PC-3 (cell line): ENCODE measurements at regions not wholly inside any gene's neighbourhood (a gene's known extent, or its start where the extent isn't known, plus 50 kb on each side); places are given as distances from the start of the nearest gene placed in this dataset.
"Not testable (repeated sequence)": the region's sequence is repeated elsewhere in the genome, so short reads cannot be mapped to it uniquely, and the experiment has no call there.

Source experiments
- ATAC-seq: fragments of 200-7000 bp; cut with Tn5 transposase; 2 replicates; pipeline ENCODE4 v1.9.1; 2020; ENCODE audit warnings: mild to moderate bottlenecking, moderate library complexity
- BruUV-seq: library from RNA; stranded (reverse); fragments of 400-500 nt; replicated peaks from 2 replicates; lab custom pipeline; 2021; lab: Mats Ljungman, UMichigan
- CTCF ChIA-PET: fragments of 300-600 bp; sonication (Branson Sonifier 250); formaldehyde crosslinking; loops from one replicate; lab custom pipeline; 2022; ENCODE audit warnings: antibody characterized with exemption; lab: Charles Lee
- POLR2A ChIA-PET: fragments of 300-600 bp; sonication (Branson Sonifier 250); formaldehyde crosslinking; loops from one replicate; lab custom pipeline; 2022; ENCODE audit warnings: antibody characterized with exemption; ENCODE audit not compliant: unreplicated experiment; lab: Charles Lee
- DNase-seq: peaks from one replicate; pipeline ENCODE4 v3.0.0-alpha.2; 2015
- H2AFZ ChIP-seq: fragments of 300-600 bp; sonication (generic); 2 replicates; pipeline ENCODE4 v1.6.0; 2016; ENCODE audit warnings: antibody characterized with exemption, low read length
- H3F3A ChIP-seq: fragments of 300-600 bp; sonication (generic); one replicate; pipeline ENCODE4 v1.6.0; 2017; ENCODE audit warnings: antibody characterized with exemption, low read length, control low read depth, mild to moderate bottlenecking; ENCODE audit not compliant: unreplicated experiment
- H3K27ac ChIP-seq: fragments of 300-600 bp; sonication (generic); 2 replicates; pipeline ENCODE4 v1.5.1; 2016; ENCODE audit warnings: mild to moderate bottlenecking, low read length
- H3K27me3 ChIP-seq: fragments of 300-600 bp; sonication (generic); 2 replicates; pipeline ENCODE4 v1.6.1; 2016; ENCODE audit warnings: low read length, mixed read lengths
- H3K36me3 ChIP-seq: fragments of 300-600 bp; sonication (generic); 2 replicates; pipeline ENCODE4 v1.6.1; 2016; ENCODE audit warnings: low read depth, mixed run types, low read length, mixed read lengths
- H3K4me1 ChIP-seq: fragments of 300-600 bp; sonication (generic); 2 replicates; pipeline ENCODE4 v1.5.1; 2016; ENCODE audit warnings: low read length; ENCODE audit not compliant: insufficient read depth
- H3K4me2 ChIP-seq: fragments of 300-600 bp; sonication (generic); 2 replicates; pipeline ENCODE4 v1.6.0; 2016; ENCODE audit warnings: low read length
- H3K4me3 ChIP-seq: fragments of 300-600 bp; sonication (generic); 2 replicates; pipeline ENCODE4 v1.5.1; 2016; ENCODE audit warnings: mild to moderate bottlenecking, low read length, mixed read lengths
- H3K79me2 ChIP-seq: fragments of 300-600 bp; sonication (generic); 2 replicates; pipeline ENCODE4 v1.6.1; 2017; ENCODE audit warnings: low read length, mixed read lengths
- H3K9ac ChIP-seq: fragments of 300-600 bp; sonication (generic); 2 replicates; pipeline ENCODE4 v1.6.0; 2016; ENCODE audit warnings: mild to moderate bottlenecking, low read length
- H3K9me2 ChIP-seq: fragments of 300-600 bp; sonication (generic); replicated peaks from 2 replicates; pipeline ENCODE4 v1.6.1; 2016; ENCODE audit warnings: mixed run types, low read length, mixed read lengths
- H3K9me3 ChIP-seq: fragments of 300-600 bp; sonication (generic); 2 replicates; pipeline ENCODE4 v1.6.1; 2016; ENCODE audit warnings: low read length, mixed read lengths
- H4K20me1 ChIP-seq: fragments of 300-600 bp; sonication (generic); 2 replicates; pipeline ENCODE4 v1.6.1; 2016; ENCODE audit warnings: low read length, mixed read lengths
- CTCF ChIP-seq: fragments of 300-600 bp; sonication (generic); conservative IDR thresholded peaks from 2 replicates; pipeline ENCODE4 v1.5.1; 2017; ENCODE audit warnings: antibody characterized with exemption, low read depth, mild to moderate bottlenecking, low read length
- EZH2 ChIP-seq: fragments of 300-600 bp; sonication (generic); IDR thresholded peaks from one replicate; pipeline ENCODE4 v1.6.1; 2017; ENCODE audit warnings: antibody characterized with exemption, mild to moderate bottlenecking, low read length; ENCODE audit not compliant: unreplicated experiment
- EZH2phosphoT487 ChIP-seq: fragments of 300-600 bp; sonication (generic); IDR thresholded peaks from 2 replicates; pipeline ENCODE4 v1.6.1; 2018; ENCODE audit warnings: mild to moderate bottlenecking, antibody characterized with exemption, low read length, borderline replicate concordance
- intact Hi-C: fragments of 100-400 bp; cut with micrococcal nuclease; formaldehyde crosslinking; loops from 2 replicates; pipeline ENCODE4 v1.9.0; 2023

GRCh38 chr21:41611441-41611840 is 103.5 kb upstream of the TMPRSS2 start:
- H3F3A ChIP-seq: no peaks in the 10 kb centered on the region
- H3K9ac ChIP-seq: peak overlapping the region; percentile 5; the same call in 1 of the 2 replicates
- H3K9me2 ChIP-seq: no peaks in the 10 kb centered on the region
- H3K27ac ChIP-seq: no peak overlapping the region
- CTCF ChIA-PET: interaction anchor here (0.7 to 2.6 kb wide), 6 partner anchors 67 to 206 kb away, joined by 3 to 48 read pairs (median 9); no protein-coding TSS in a partner anchor
- H3K4me1 ChIP-seq: peaks cover 49% of the 10 kb centered on the region
- DNase-seq (no peak), ATAC-seq (no peak)
- no peak overlapping the region; the same call in 1 of the 2 replicates for H3K4me2 ChIP-seq
- BruUV-seq: no TSS peak
- no peak overlapping the region for H2AFZ ChIP-seq
- intact Hi-C loops: loop anchor here (5.0 kb wide), 4 partner anchors 51 to 506 kb away; no protein-coding TSS in a partner anchor
- no peaks in the 10 kb centered on the region for H3K9me3 ChIP-seq
- no peaks in the 10 kb centered on the region for H4K20me1 ChIP-seq
- POLR2A ChIA-PET: interaction anchor here (0.5 kb wide), 2 partner anchors 67 to 144 kb away, joined by 4 read pairs; no protein-coding TSS in a partner anchor
- TF ChIP-seq EZH2phosphoT487 (no peak), EZH2 (no peak), CTCF (no peak)
- H3K4me3 ChIP-seq: no peak overlapping the region
- H3K27me3 ChIP-seq: no peaks in the 10 kb centered on the region
- peaks cover 14% of the 10 kb centered on the region; the same call in 1 of the 2 replicates for H3K79me2 ChIP-seq
- no peaks in the 10 kb centered on the region for H3K36me3 ChIP-seq

- ChIA-PET CTCF (interaction anchor here (0.6 to 2.6 kb wide), 6 partner anchors 29 to 316 kb away, joined by 3 to 33 read pairs (median 4); no protein-coding TSS in a partner anchor), POLR2A (interaction anchor here (0.5 kb wide), 1 partner anchor 144 kb away, joined by 4 read pairs; no protein-coding TSS in a partner anchor)
- not testable (repeated sequence) for ATAC-seq, H3K36me3 ChIP-seq, H3K9me2 ChIP-seq, H3K9me3 ChIP-seq, H3K27ac ChIP-seq, H3K4me3 ChIP-seq, DNase-seq, H3K27me3 ChIP-seq, H2AFZ ChIP-seq, BruUV-seq, H3K9ac ChIP-seq, H3F3A ChIP-seq, H3K4me2 ChIP-seq, H4K20me1 ChIP-seq
- intact Hi-C loops: loop anchor here (5.0 kb wide), 4 partner anchors 52 to 507 kb away; no protein-coding TSS in a partner anchor
- Histone ChIP-seq H3K4me1 (peaks cover 42% of the 10 kb centered on the region), H3K79me2 (peaks cover 14% of the 10 kb centered on the region; the same call in 1 of the 2 replicates)
These were observed 102.8 kb upstream of the TMPRSS2 start for GRCh38 chr21:41610840-41611115.

- no peak overlapping the region for H3K9ac ChIP-seq
- H3K4me2 ChIP-seq: no peak overlapping the region
- DNase-seq (peak; percentile 83), ATAC-seq (peak; percentile 25)
- TF ChIP-seq EZH2: no peak
- TF ChIP-seq CTCF: peak; percentile 94
- TF ChIP-seq EZH2phosphoT487: no peak
- peaks cover 14% of the 10 kb centered on the region; the same call in 1 of the 2 replicates for H3K79me2 ChIP-seq
- ChIA-PET CTCF (interaction anchor here (0.6 to 1.8 kb wide), 4 partner anchors 29 to 315 kb away, joined by 3 to 4 read pairs (median 4); no protein-coding TSS in a partner anchor), POLR2A (no interaction called here)
- H2AFZ ChIP-seq: no peak overlapping the region
- no peaks in the 10 kb centered on the region for H3K9me2 ChIP-seq
- intact Hi-C loops: loop anchor here (5.0 kb wide), 4 partner anchors 52 to 507 kb away; no protein-coding TSS in a partner anchor
- H4K20me1 ChIP-seq: no peaks in the 10 kb centered on the region
- no peaks in the 10 kb centered on the region for H3K36me3 ChIP-seq
- peaks cover 37% of the 10 kb centered on the region for H3K4me1 ChIP-seq
- no peaks in the 10 kb centered on the region for H3K9me3 ChIP-seq
- H3K27me3 ChIP-seq: no peaks in the 10 kb centered on the region
- BruUV-seq: no TSS peak
- H3F3A ChIP-seq: no peaks in the 10 kb centered on the region
- H3K4me3 ChIP-seq: no peak overlapping the region
- no peak overlapping the region for H3K27ac ChIP-seq
These were observed 102.3 kb upstream of the TMPRSS2 start for GRCh38 chr21:41610042-41610839.
